ENCODE measurements at regions not wholly inside any gene's neighbourhood (a gene's known extent, or its start where the extent isn't known, plus 50 kb on each side); places are given as distances from the start of the nearest gene placed in this dataset.
"Not testable (repeated sequence)": the region's sequence is repeated elsewhere in the genome, so short reads cannot be mapped to it uniquely, and the experiment has no call there.

DNA sequence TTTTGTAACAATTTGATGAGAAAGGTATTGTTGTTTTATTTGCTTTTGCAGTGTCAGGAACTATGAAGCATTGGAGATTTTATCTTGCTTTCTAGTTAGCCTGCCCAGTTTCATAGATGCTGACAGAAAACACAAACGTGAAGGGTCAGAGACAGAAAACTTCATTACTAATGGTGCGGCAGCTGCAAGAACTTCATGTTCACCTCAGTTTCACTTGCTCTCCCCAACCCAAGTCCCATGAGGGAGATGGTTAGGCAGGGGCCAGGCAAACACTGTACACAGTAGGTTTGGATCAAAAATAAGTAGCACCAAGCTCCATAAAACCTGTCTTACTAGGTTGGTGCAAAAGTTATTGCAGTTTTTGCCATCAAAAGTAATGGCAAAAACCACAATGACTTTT is 550.2 kb upstream of the MIR17HG start:
- no peak for DNase-seq

GRCh38 chr13:90798381-90798780 is 549.1 kb upstream of the MIR17HG start:
- no peak for DNase-seq

- peak; percentile 9 for DNase-seq
Observed at GRCh38 chr13:90800082-90800746, 547.3 kb upstream of the MIR17HG start.

DNA sequence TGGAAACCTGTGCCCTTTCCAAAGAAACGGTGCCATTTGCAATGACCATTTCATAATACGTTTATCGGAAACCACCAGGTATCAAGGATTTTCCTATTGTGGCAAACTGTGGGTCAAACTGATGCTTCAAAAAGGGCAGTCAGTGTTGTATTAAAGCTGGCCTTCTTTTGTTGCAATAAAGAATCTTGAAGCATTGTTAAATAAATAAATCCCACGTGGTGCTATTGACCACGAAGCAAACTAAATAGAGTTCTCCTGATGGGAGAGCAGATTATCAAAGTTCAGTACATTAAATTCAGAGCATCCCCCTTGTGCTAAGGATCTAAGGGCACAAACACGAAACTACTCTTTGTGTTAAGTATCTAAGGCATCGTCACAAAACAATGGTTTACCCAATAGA is 545.9 kb upstream of the MIR17HG start:
- DNase-seq, result no peak

GRCh38 chr13:90803210-90803609 is 544.3 kb upstream of the MIR17HG start:
- DNase-seq, result no peak

DNA sequence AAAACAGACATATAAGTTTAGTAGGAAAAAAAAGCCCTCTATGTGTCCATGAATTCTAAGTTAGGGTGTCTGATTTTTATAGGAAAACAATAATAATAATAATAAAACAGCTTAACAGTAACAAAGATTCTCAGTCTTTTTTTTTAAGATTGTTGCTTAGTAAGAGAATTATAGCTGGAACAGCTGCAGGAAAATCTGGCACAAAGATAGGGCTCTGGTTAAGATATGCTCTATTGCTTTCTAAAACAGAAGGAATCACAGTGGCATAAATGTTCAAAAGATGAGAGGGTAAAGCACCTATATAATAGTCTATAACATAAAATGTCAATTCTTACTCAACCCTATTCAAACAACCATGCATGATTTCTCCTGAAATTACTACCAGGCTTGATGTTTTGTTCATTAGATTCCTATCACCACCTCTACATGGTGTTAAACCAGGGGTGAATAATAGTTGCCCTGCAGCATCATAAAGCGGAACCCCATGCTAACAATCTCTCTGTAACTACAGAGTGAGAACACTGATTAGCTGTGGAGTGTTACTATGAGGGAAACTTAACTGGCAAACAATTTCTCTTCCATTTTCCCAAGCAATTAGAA is 541.4 kb upstream of the MIR17HG start:
- DNase-seq, result no peak

- DNase-seq, result no peak
Observed at GRCh38 chr13:90806892-90807291, 540.6 kb upstream of the MIR17HG start.

DNA sequence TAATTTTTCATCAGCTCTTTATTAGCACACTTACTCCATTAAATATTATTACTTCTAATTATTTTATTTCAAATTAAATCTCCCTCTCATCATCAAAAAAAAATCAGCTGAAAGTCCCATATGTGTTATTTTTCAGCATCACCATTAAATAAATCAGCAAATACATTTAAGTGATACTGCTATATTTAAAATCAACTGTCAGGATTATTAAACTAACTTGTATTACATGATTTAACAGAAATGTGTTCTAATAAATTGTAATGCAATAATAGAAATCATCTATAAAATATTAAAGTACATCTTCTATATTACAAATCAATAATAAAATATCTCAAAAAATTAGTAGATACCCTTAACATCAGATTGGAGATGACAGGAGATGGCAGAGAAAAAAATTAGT is 538.6 kb upstream of the MIR17HG start:
- no peak for DNase-seq

- DNase-seq, result no peak
Observed at GRCh38 chr13:90824032-90824431, 523.5 kb upstream of the MIR17HG start.

DNA sequence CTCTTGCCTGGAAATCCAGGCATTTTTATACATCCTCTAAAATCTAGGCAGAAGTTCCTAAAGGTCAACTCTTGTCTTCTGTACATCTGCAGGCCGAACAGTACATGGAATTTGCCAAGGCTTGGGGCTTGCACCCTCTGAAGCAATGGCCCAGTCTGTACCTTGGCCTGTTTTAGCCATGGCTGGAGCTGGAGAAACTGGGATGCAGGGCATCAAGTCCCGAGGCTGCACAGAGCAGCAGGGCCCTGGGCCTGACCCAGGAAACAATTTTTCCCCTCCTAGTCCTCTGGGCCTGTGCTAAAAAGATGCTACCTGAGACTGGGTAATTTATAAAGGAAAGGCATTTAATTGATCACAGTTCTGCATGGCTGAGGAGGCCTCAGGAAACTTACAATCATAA is 520.8 kb upstream of the MIR17HG start:
- DNase-seq, result no peak

- no peak for DNase-seq
Observed at GRCh38 chr13:90830782-90831181, 516.7 kb upstream of the MIR17HG start.

GRCh38 chr13:90833951-90834350 is 513.5 kb upstream of the MIR17HG start:
- DNase-seq, result no peak

DNA sequence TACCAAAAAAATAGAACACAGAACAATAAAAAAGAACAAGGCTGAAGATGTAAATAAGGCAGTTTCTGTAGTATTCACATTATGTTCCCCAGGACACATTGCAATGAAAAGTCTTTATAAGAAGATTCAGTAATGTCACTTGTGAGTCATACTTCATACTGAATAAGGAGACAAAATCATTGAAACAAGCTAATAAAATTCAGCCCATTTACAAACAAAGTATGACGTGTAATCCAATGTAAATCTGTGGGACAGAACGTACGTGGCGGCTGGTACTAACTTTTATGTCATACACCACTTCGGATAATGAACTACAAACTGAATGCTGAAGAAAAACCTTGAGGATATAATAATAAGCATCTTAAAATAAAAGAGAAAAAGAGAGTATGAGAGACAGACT is 512.8 kb upstream of the MIR17HG start:
- DNase-seq, result no peak

- DNase-seq, result no peak
Observed at GRCh38 chr13:90835826-90836225, 511.7 kb upstream of the MIR17HG start.

- DNase-seq, result no peak
Observed at GRCh38 chr13:90838317-90838960, 509.0 kb upstream of the MIR17HG start.

DNA sequence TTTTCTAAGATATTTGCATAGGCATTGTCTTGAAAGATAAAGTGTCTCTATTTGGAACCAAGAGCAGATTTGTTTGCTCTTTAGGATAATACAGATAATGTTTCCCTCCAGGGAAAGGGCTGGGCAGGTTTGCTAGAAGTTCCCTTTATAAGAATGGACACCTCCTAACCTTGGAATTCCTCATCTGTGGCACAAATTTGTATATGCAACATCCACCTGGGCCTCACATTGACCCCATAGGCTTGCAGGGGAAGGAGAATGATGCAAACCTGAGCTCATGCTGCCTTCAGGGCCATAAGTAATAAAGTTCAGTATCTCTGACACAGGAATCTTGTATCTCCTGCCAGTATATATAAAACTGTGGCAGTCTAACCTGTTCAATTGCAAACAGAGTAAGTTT is 508.4 kb upstream of the MIR17HG start:
- no peak for DNase-seq

DNA sequence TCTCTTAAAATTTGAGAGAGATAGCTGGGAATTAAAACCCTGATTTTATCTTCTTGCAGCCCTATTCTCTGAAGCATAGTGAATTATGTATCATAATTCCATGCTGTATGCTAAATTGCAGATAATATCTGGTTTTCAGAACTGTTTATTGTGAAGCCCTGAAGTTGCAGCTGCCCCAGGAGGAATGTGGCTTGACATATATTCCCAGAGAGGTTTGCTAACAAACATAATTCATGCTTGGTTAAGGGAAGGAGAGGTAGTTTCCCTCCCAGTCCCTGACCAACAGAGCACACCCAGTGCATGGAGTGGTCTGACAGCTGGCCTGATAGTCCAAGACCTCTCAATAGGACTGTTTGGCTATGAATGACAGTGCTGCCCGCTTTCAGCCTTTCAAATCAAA is 500.6 kb upstream of the MIR17HG start:
- no peak for DNase-seq

DNA sequence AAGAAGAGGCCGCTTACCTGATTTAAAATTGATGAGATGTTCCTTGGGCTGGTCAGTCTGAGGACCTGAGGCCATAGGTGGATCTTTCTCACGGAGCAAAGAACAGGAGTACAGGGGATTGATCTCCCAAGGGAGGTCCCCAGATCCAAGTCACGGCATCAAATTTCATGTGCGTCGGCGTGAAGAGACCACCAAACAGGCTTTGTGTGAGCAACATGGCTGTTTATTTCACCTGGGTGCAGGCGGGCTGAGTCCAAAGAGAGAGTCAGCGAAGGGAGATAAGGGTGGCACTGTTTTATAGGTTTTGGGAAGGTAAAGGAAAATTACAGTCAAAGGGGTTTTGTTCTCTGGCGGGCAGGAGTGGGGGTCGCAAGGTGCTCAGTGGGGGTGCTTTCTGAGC is 493.8 kb upstream of the MIR17HG start:
- DNase-seq, result not testable (repeated sequence)

GRCh38 chr13:90857921-90858320 is 489.6 kb upstream of the MIR17HG start:
- no peak for DNase-seq

GRCh38 chr13:90866006-90866405 is 481.5 kb upstream of the MIR17HG start:
- no peak for DNase-seq

GRCh38 chr13:90867336-90867683 is 480.2 kb upstream of the MIR17HG start:
- DNase-seq, result peak; percentile 2

- DNase-seq, result no peak
Observed at GRCh38 chr13:90868321-90868920, 479.1 kb upstream of the MIR17HG start.

DNA sequence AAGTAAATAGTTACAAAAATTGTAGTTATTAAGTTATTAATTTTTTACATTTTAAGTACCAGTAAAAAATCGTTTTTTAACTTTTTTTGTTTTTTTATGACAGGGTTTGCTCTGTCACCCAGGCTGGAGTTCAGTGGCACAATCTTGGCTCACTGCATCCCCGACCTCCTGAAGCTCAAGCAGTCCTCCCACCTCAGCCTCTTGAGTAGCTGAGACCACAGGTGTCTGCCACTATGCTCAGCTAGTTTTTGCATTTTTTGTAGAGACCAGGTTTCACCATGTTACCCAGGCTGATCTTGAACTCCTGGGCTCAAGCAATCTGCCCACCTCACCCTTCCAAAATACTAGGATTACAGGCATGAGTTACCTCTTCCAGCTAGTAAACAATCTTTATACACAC is 477.9 kb upstream of the MIR17HG start:
- DNase-seq, result no peak

- no peak for DNase-seq
Observed at GRCh38 chr13:90872491-90873025, 474.9 kb upstream of the MIR17HG start.
